NCI-H1694 treated with DMSO at 0.1 percent for 48 hours (cell line): ENCODE measurements at regions not wholly inside any gene's neighbourhood (a gene's known extent, or its start where the extent isn't known, plus 50 kb on each side); places are given as distances from the start of the nearest gene placed in this dataset.
"Not testable (repeated sequence)": the region's sequence is repeated elsewhere in the genome, so short reads cannot be mapped to it uniquely, and the experiment has no call there.

Source experiments
- DNase-seq: peaks from one replicate; lab custom pipeline; 2025; lab: John Stamatoyannopoulos, UW

DNA sequence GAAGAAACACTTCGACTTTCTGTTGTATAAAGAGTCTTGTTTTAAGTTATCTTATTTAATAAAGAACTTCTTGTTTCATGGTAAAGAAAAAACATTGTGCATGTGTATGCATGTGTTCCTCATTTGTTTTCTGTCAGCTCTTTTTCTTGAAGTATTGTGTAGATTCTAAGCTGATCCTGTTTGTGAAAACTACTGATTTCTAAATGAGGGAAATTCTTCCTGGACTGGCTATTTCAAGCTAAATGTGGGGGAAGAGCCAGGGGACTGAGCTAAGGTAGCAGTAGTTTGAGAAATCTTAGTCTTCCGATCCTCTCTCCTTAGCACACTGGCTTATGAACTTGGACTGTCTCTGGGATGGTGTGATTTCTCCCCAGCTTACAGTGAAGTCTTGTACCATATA is 56.4 kb upstream of the RBMS1 start:
- DNase-seq = no peak

DNA sequence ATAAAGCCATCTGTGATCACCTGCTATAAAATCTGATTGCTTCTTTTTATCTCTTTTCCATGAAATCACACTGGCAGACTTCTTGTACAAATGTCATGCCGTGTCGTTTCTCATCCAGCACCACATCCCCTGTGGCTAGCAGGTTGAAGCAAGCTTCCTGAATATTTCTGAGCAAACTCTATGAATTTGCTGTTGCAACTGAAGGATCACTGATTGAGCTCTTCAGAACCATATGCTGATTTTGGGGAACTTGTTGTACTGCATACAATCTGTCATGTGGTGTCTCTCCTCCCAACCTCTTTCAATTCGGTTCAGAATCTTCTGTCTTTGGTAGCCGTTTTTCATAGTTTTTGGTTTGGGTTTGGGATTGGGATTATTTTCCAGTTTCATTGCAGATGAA is 57.7 kb upstream of the RBMS1 start:
- no peak for DNase-seq

DNA sequence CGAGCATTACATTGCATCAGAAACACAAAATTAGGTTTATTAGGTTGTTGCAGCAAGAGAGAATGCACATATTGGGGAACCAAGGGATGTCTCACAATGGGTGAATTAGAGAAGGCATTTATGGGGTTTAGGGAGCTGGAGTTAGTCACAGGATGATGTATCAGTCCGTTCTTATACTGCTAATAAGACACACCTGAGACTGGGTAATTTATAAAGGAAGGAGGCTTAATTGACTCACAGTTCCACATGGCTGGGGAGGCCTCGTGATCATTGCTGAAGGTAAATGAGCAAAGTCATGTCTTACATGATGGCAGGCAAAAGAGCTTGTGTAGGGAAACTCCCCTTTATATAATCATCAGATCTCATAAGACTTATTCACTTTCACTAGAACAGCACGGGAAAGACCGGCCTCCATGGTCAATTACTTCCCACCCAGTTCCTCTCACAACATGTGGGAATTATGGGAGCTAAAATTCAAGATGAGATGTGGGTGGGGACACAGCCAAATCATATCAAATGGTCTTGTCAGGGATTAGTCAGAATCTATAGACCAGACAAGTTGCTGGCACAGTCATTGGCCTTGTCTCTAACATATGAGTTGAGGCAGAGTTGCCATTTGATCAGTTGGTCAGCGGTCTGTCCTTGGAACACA is 61.9 kb upstream of the RBMS1 start:
- DNase-seq = no peak

DNA sequence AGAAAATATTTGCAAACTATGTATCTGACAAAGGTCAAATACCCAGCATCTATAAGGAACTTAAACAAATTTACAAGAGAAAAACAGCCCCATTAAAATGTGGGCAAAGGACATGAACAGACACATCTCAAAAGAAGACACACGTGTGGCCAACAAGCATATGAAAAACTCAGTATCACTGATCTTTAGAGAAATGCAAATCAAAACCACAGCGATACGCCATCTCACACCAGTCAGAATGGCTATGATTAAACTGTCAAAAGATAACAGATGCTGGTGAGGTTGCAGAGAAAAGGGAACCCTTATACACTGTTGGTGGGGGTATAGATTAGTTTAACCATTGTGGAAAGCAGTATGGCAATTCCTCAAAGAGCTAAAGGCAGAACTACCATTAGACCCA is 64.3 kb upstream of the RBMS1 start:
- no peak for DNase-seq

DNA sequence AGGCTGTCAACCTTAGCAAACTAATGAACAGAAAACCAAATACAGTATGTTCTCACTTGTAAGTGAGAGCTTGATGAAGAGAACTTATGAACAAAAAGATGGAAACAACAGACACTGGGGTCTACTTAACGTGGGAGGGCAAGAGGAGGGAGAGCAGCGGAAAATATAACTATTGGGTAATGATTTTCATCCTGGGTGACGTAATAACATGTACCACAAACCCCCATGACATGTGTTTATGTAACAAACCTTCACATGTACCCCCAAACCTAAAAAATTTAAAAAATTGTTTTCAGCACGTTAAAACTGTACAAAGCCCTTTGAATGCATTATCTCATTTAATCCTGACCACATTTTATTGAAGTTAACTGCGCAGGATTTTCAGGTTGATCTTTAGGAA is 64.9 kb upstream of the RBMS1 start:
- no peak for DNase-seq

DNA sequence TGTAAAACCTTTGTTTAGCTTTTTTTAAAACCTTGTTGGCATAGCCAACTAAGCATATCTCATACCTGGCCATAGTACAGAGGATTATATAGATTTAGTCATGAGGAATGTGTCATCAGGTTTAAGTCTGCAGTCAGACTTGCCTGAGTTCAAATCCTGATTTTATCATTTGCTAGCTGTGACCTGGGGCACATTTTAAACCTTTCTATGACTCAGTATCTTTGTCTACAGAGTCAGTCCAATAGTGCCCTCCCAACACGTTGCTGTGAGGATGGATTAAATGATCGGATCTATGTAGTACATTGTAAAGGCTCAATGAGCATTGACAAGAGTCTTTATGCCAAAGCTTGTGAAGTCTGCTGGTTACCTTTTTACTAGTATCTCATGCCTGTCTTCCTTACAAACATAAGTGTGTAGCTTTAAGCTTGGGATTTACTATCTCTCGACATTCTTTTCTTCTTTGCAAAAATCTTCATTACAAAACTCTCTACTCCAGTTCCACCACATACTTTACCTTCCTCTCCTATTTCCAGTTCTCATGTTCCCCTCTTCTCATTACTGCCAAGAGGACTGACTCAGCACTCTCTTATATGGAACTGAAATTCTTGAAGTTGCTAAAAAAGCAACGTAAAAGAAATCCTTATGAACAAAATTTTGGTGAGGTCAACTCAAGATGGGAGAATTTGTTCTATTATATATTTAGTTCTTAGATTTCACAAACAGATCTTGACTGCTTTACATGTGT is 68.1 kb upstream of the RBMS1 start:
- DNase-seq = no peak

DNA sequence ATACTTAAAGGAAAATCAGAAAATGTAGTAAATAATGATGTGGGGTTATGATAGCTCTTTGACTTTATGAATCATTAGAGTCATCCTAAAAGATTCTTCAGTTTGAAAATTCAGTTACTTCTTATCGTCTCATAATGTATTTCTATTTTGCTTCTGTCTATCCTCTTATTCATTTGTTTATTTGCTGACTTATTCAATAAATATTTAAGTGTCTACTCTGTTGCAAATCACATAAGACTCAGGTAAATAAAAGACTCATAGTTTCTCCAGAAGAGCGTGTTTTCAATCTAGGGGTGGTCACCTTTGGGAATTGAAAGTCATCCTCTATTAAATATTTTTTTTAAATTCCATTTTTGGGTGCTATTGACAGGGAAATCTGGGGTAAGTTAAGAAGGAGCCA is 69.1 kb upstream of the RBMS1 start:
- DNase-seq = no peak

DNA sequence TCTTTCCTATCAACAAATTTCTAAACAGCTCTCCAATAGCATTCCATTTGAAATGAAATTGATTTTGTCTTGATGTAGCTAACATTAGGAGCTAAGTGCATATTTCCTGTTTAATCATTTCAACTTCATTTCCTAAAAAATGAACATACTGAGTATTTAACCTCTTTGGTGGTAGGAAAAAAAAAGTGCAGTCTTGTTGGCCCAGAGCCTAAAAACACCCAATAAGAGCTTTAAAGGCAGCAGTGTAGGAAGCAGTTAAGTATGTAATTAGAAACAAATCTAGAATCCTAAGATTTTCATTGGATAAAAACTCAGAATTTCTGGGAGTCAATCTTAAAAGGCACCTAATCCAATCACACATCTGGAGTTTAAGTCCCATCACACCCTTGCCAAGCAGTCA is 71.0 kb upstream of the RBMS1 start:
- no peak for DNase-seq

DNA sequence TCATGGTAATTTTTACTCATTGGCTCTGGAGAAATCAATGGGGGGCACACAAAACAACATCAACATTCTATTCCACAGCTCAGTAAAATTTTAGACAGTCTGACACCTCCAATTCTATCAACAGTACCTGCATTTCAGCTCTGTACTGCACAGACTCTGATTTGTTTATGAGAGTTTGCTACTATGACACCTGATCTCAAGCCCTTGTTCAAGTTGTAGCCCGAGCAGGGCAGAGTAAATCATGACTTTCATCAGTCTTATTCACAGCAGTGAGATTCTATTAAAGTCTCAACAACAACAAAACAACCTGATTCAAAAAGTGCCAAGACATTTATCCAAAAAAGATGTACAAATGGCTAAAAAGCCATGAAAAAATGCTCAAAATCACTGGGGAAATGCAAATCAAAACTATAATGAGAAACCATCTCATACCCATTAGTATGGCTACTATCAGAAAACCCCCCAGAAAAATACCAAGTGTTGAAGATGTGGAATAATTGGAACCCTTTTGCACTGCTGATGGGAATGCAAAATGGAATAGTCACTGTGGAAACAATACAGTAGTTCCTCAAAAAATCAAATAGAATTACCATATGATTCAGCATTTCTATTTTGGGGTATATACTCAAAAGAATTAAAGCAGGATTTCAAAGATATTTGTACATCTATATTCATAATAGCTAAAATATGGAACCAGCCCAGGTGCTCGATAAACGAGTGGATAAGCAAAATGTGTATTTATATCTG is 71.7 kb upstream of the RBMS1 start:
- DNase-seq = no peak

DNA sequence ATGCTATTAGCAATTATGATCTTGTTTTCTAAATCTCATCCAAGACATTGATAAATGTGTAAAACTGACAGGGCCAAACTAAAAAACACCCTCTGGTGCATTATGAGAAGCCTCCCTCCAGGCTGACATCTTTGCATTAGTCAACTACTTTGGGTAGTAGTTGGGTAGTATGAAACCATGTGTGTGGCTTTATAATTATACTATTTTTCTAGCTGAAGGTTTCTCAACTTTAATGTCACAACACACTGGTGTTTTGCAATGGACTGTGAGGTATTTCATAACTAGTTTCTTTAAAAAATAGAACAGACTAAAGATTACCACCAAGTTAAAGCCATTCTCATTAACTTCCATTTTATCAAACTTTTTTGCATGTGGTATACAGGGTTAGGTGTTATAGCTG is 73.1 kb upstream of the RBMS1 start:
- no peak for DNase-seq

DNA sequence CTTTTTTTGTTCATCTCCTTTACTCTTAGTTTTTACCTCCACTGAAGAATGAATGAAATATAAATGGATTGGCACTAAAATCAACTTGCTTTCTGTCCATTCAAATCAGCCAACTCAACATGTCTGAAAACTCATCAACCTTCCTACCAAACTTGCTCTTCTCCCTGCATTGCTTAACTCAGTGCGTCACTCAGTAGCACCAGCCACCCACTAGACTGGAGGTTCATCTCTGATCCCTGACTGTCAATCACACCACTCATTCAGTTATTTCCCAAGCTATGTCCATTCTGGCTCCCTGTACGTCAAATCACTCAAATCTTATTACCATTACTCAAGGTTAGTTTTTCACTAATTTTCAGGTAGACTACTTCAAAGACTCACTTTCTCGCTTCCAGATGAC is 75.2 kb upstream of the RBMS1 start:
- no peak for DNase-seq

DNA sequence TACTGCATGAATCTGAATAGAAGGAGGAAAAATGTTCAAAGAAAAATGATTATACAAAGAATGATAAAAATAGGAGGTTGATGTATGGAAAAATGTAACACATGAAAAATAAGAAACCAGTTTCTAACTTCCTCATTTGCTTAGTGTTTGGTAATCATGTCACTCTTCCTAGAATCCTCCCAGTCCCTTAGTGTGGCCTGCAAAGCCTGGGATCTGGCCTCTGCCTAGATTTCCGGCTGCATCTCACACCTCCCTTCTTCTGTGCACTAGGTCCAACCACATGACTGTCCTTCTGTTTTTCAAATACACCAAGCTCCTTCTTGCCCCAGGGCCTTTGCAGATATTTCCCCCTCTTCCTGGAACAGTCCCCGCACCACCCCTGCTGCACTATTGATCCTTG is 76.8 kb upstream of the RBMS1 start:
- no peak for DNase-seq

DNA sequence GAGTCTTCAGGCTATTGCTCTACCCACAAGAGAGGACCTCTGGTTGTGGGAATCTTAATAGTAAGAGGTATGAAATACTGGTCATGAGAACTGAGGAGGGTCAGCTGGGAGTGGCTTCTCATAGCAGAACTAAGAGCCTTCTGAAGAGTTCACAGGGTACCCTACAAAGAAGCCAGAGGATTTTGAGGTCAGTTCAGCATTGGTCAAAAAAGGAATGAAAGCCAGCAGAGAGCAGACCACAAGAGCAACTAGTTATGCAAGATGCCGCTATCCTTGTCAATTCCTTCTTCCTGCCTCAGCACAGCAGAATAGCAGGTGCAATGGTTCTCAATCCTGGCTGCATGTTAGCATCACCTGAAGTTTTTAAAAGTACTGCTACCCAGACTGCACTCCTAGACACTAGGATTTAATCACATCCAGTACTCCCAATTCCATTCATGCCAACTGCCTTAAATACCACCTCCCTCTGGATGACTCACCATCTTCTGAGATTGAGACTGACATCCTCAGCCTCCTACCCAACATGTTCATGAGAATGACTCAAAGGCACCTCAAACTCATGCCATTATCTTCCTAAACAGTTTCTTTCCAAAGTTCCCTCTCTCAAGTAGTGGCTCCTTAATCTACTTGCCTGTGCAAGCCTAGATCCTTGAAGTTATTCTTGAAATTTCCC is 81.0 kb upstream of the RBMS1 start:
- no peak for DNase-seq

DNA sequence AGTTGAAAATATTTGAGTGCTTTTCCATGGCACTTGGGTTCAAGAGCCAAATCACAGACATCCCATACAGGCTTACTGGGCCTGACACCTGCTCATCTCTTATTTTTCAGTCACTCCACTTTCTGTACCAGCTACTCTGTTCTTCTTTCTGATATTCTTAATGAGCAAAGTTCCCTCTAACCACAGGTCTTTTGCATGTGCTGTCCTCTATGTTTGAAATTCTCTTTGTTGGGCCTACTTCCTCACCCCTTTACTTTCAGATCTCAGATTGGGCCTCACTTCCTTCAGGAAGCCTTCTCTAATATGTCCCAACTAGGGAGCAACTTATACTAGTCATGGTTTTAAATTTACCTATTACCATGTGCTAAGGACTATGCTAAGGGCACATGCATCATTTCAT is 81.8 kb upstream of the RBMS1 start:
- no peak for DNase-seq

DNA sequence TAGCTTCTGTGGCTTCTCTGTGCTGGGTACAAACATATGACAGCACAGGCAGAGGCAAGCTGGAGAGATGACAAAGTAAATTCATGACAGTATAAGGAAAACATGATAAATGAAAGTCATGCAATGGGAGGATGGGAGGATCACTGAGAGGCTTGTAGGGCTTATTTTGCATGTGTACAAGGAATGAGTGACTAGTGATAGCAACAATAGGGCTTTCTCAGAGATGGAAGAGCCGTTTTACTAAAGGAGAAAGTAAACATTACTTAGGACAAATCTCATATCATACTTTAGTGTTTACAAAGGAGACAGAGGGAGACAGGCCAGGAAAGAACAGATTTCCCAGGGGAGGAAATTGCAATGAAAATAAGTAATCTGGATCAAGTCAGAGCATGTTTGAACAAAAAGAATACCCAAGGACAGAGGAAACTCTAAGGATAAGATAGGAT is 82.5 kb upstream of the RBMS1 start:
- DNase-seq = no peak

DNA sequence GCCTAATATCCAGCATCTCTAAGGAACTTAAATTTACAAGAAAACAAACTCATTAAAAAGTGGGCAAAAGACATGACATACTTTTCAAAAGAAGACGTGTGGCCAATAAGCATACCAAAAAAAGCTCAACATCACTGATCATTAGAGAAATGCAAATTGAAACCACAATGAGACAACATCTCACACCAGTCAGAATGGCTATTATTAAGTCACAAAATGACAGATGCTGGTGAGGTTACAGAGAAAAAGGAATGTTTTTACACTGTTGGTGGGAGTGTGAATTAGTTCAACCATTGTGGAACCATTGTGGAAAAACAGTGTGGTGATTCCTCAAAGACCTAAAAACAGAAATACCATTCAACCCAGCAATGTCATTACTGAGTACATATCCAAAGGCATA is 83.5 kb upstream of the RBMS1 start:
- DNase-seq = not testable (repeated sequence)

DNA sequence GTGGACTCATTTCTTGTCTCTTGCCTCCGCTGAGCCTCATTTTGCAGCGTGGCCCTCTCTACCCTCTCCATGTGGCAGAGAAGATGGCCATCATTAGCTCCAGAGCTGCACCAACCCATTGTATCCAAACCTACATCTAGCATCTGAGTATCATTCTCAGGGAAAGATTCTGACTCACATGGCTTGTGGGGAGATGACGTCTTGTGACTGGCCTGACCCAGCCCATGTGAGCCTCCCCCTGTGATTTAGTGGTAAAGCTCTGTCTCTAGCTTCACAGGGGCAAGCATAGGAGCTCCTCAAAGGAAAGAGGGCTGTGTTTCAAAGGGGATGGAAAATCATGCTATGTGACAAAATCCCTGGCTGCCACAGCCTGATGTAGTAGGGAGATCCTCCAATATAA is 87.4 kb upstream of the RBMS1 start:
- no peak for DNase-seq

DNA sequence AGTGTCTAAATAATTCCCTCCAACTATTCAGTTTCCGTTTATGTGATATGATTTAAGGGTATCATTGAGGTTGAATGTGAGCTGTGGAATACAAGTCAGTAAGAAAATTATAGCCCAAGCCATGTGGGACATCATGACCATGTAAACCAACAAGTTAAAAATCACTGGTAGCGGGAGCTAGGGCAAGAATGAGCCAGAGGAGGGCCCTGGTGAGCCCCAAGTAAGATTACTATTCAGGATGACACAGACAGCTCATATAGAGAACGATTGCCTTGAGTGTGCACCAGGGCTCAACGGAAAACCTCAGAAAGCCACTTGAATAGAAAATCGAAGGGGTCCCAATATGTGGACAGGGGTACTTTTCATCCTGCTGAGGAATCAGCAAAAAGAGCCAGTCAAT is 87.8 kb upstream of the RBMS1 start:
- DNase-seq = no peak

DNA sequence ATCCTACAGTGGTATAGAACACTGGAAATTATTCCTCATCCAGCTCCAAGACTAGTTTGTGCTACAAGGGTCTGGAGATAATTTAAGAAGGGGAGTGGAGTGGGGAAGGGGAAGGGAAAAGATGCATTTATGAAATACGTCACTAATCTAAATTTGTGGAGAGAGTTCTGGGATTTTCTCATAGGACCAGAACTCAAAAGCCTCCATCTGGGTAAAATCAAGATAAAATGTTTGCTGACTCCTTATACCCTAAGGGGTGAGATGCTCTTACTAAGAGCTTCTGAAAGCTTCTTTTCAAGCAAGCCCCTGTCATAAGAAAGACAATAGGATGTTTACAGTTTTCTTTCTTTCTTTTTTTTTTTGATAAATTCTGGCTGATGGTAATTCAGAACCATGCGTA is 88.5 kb upstream of the RBMS1 start:
- no peak for DNase-seq

DNA sequence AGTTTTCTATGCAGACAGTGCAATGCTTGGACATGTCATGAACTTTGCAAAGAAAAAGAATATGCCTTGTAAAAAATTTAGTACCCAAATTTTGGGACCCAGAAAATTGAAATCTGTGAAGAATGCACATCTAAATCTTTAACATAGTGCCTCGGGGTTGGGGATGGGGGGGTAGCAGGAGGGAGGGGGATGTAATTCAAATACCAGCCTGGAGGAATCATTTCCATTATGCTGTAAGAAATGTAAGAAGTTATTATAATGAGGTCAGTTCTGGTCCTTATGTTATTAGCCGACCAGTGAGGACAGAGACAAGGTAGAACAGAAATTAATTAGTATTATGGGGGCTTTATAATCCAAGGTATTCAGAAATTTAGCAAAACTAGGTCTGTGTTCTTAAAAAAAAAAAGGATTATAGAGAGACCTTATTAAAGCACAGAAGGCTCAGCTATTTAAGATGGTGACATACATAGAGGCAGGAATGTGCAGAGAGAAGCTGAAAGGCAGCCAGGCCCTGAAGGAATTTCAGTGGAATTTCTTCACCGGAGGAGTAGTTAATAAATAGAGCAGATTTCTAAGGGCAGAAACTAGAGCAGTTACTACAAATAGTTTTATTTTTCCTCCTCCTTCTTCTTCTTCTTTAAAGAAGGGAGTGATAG is 89.0 kb upstream of the RBMS1 start:
- no peak for DNase-seq

DNA sequence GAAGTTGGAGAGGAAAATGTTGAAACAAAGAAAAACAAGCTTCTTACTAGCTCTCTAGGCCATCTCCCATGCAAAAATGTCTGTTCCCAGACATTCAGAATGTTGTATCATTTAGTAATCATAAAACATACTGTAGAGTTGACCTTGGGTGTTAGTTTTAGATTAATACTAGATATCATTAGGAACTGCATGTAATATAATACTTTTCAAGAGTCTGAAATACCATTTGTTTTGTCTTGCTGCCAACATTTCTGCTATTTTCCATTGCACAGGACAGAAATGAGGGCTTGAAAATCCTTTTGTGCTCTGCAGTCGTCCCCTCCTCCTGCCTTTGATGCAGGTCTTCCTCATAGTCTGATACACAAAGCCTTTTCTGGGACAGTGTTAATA is 89.5 kb upstream of the RBMS1 start:
- no peak for DNase-seq

DNA sequence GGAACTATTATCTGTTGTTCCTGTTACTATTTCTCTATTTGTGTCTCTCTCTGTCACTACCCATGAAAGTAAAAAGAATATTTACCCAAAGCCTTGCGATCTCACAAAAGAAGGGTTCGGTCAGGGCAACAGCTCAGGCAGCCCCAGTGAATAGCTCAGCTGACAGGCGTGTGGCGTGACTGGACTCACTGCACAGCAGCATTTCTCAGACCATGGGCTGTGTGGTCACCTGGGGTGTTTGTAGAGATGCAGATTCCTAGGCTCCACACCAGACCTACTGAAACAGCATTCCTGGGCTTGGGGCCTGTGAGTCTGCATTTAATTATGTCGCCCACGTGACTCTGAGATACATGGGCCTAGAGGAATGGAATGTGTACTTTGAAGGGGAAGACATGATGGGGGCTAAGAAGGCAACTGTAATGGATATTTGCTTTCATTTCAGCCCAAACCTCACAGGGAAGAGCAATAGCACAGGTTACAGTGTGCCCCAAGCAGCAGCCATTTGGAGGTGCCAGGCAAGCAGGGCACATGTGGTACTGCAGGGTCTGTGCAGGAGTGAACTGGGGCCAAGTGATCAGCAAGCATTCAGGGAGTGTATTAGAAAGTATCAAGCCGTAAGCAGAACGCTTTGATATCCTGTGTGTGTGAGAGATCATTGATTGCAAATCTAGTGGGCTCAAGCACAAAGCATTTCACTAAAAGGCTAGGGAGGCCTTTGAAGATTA is 90.4 kb upstream of the RBMS1 start:
- no peak for DNase-seq
